Astrocyte (in vitro differentiated cells and primary cell): ENCODE measurements at regions not wholly inside any gene's neighbourhood (a gene's known extent, or its start where the extent isn't known, plus 50 kb on each side); places are given as distances from the start of the nearest gene placed in this dataset.

Experiments
- DNase-seq: peaks from one replicate; pipeline ENCODE4 v3.0.0-alpha.2; 2010; ENCODE audit warnings: low read depth
- FAIRE-seq: peaks from 2 replicates; lab custom pipeline; 2011; peaks lifted over from hg19 to GRCh38; lab: Jason Lieb, UNC
- H2AFZ ChIP-seq: 2 replicates; pipeline ENCODE4 v1.6.0; 2012; ENCODE audit warnings: low read depth, low read length, inconsistent platforms
- H3K27ac ChIP-seq: 2 replicates; pipeline ENCODE4 v1.5.1; 2011; ENCODE audit warnings: low read depth, low read length, inconsistent platforms
- H3K27me3 ChIP-seq: 2 replicates; pipeline ENCODE4 v1.6.0; 2011; ENCODE audit warnings: low read length, inconsistent platforms; ENCODE audit not compliant: insufficient read depth
- H3K36me3 ChIP-seq: 2 replicates; pipeline ENCODE4 v1.5.1; 2011; ENCODE audit warnings: low read length, inconsistent platforms; ENCODE audit not compliant: insufficient read depth
- H3K4me1 ChIP-seq: 2 replicates; pipeline ENCODE4 v1.5.1; 2011; ENCODE audit warnings: low read length, inconsistent platforms; ENCODE audit not compliant: insufficient read depth
- H3K4me2 ChIP-seq: 2 replicates; pipeline ENCODE4 v1.6.0; 2012; ENCODE audit warnings: low read length, inconsistent platforms
- H3K4me3 ChIP-seq: 2 replicates; pipeline ENCODE4 v1.5.1; 2011; ENCODE audit warnings: low read depth, mild to moderate bottlenecking, low read length, inconsistent platforms; ENCODE audit not compliant: insufficient read depth
- H3K79me2 ChIP-seq: 2 replicates; pipeline ENCODE4 v1.6.0; 2012; ENCODE audit warnings: mild to moderate bottlenecking, low read length, inconsistent platforms; ENCODE audit not compliant: insufficient read depth
- H3K9ac ChIP-seq: 2 replicates; pipeline ENCODE4 v1.6.0; 2012; ENCODE audit warnings: mild to moderate bottlenecking, low read length, inconsistent platforms
- H3K9me3 ChIP-seq: 2 replicates; pipeline ENCODE4 v1.5.1; 2012; ENCODE audit warnings: low read depth, mild to moderate bottlenecking, low read length, inconsistent platforms; ENCODE audit not compliant: insufficient read depth
- H4K20me1 ChIP-seq: 2 replicates; pipeline ENCODE4 v1.6.0; 2012; ENCODE audit warnings: low read length, inconsistent platforms; ENCODE audit not compliant: insufficient read depth
- H3K27ac Mint-ChIP-seq: one replicate; pipeline ENCODE4 v1.8.0; 2021; ENCODE audit warnings: mild to moderate bottlenecking, mixed read lengths; ENCODE audit not compliant: unreplicated experiment
- H3K27me3 Mint-ChIP-seq: one replicate; pipeline ENCODE4 v1.8.0; 2021; ENCODE audit warnings: low read depth, mixed read lengths; ENCODE audit not compliant: unreplicated experiment
- H3K36me3 Mint-ChIP-seq: one replicate; pipeline ENCODE4 v1.8.0; 2021; ENCODE audit warnings: low read depth, mixed read lengths; ENCODE audit not compliant: unreplicated experiment
- H3K4me1 Mint-ChIP-seq: one replicate; pipeline ENCODE4 v1.8.0; 2021; ENCODE audit warnings: low read depth, mixed read lengths; ENCODE audit not compliant: unreplicated experiment
- H3K4me3 Mint-ChIP-seq: one replicate; pipeline ENCODE4 v1.8.0; 2021; ENCODE audit warnings: mild to moderate bottlenecking, moderate library complexity, mixed read lengths; ENCODE audit not compliant: unreplicated experiment
- H3K9me3 Mint-ChIP-seq: one replicate; pipeline ENCODE4 v1.8.0; 2021; ENCODE audit warnings: mild to moderate bottlenecking, mixed read lengths; ENCODE audit not compliant: unreplicated experiment
- EZH2 ChIP-seq: IDR thresholded peaks from 2 replicates; pipeline ENCODE4 v1.6.1; 2012; ENCODE audit warnings: mild to moderate bottlenecking, low read length, inconsistent platforms; ENCODE audit not compliant: insufficient read depth
- TF ChIP-seq, protein P1 (sequence below): IDR thresholded peaks from 2 replicates; pipeline ENCODE4 v1.5.1; 2011; ENCODE audit warnings: low read depth, mild to moderate bottlenecking, inconsistent platforms, low read length, moderate library complexity; ENCODE audit not compliant: insufficient read depth

DNA sequence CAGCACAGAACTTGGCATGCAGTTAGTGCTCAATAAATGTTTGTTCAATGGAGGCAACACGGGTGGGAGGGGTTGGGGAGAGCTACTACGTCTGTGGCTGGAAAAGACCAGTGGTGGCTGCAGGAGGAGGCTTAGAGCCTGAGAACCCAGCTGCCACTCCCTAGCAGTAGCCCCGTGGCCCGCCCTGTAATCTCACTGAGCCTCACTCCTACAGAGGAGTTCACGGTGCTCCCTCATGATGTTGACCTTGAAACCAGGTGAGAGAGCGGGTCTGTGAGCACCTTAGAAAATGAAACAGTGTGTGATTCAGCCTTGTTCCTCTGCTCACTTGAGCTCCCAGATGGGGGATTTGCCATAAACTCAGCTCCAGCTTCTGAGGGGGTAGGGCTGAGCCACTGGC, 299.6 kb downstream of the NPHP4 start:
- Histone ChIP-seq H3K9me3 (no peaks in the 10 kb centered on the region), H3K4me1 (no peaks in the 10 kb centered on the region), H3K79me2 (no peaks in the 10 kb centered on the region), H3K4me2 (no peak overlapping the region), H3K36me3 (no peaks in the 10 kb centered on the region), H3K9ac (no peak overlapping the region), H3K4me3 (no peak overlapping the region), H3K27ac (no peak overlapping the region), H3K27me3 (no peaks in the 10 kb centered on the region), H4K20me1 (no peaks in the 10 kb centered on the region), H2AFZ (no peak overlapping the region)
- Mint-ChIP-seq H3K27ac (no peak overlapping the region), H3K9me3 (no peaks in the 10 kb centered on the region), H3K36me3 (no peaks in the 10 kb centered on the region), H3K4me1 (no peaks in the 10 kb centered on the region), H3K27me3 (peaks cover 41% of the 10 kb centered on the region), H3K4me3 (no peak overlapping the region)
- FAIRE-seq (no peak), DNase-seq (no peak)
- TF ChIP-seq, protein P1, sequence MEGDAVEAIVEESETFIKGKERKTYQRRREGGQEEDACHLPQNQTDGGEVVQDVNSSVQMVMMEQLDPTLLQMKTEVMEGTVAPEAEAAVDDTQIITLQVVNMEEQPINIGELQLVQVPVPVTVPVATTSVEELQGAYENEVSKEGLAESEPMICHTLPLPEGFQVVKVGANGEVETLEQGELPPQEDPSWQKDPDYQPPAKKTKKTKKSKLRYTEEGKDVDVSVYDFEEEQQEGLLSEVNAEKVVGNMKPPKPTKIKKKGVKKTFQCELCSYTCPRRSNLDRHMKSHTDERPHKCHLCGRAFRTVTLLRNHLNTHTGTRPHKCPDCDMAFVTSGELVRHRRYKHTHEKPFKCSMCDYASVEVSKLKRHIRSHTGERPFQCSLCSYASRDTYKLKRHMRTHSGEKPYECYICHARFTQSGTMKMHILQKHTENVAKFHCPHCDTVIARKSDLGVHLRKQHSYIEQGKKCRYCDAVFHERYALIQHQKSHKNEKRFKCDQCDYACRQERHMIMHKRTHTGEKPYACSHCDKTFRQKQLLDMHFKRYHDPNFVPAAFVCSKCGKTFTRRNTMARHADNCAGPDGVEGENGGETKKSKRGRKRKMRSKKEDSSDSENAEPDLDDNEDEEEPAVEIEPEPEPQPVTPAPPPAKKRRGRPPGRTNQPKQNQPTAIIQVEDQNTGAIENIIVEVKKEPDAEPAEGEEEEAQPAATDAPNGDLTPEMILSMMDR, result no peak
- no peak for TF ChIP-seq EZH2

DNA sequence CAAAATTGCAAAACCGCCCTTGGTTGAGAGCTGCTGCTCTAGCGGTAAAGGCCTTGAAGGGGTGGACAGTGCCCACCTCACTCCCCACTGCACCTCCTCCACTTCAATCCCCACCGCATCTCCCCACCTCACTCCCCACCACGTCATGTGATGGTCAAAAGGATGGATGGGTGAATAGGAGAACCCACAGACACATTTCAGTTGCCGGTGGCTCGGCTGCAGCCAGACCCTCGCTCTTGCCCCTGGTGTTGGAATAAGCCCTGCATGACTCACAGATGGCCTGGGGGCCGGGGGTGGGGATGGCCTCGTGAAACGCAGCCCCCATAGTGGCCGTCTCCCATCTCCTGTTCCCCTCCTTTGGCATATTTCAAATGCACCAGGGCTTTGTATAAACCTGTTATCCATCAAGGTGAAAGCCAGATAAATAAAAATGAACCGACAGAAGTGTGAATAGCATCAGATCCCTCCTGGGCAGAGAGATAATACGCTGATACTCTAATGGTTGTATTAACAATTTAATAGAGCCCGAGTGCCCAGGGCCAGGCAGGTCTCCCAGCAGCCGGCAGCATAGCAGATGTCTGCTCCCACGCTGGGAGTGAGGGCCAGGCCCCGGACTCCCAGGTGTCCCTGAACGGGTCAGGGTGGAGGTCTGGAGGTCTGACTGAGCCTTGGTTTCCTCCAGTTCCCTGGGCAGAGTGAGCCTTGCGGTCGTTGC, 300.3 kb downstream of the NPHP4 start:
- Mint-ChIP-seq H3K36me3 (no peaks in the 10 kb centered on the region), H3K27ac (peak overlapping the region; percentile 16), H3K4me1 (no peaks in the 10 kb centered on the region), H3K9me3 (no peaks in the 10 kb centered on the region), H3K4me3 (no peak overlapping the region), H3K27me3 (peaks cover 40% of the 10 kb centered on the region)
- Histone ChIP-seq H4K20me1 (no peaks in the 10 kb centered on the region), H3K9ac (no peak overlapping the region), H3K4me2 (no peak overlapping the region), H3K27me3 (no peaks in the 10 kb centered on the region), H3K4me1 (no peaks in the 10 kb centered on the region), H3K36me3 (no peaks in the 10 kb centered on the region), H3K9me3 (peaks cover 3% of the 10 kb centered on the region), H3K4me3 (no peak overlapping the region), H2AFZ (no peak overlapping the region), H3K27ac (no peak overlapping the region), H3K79me2 (no peaks in the 10 kb centered on the region)
- no peak for TF ChIP-seq EZH2
- TF ChIP-seq, protein P1, result no peak
- DNase-seq, result no peak
- no peak for FAIRE-seq

DNA sequence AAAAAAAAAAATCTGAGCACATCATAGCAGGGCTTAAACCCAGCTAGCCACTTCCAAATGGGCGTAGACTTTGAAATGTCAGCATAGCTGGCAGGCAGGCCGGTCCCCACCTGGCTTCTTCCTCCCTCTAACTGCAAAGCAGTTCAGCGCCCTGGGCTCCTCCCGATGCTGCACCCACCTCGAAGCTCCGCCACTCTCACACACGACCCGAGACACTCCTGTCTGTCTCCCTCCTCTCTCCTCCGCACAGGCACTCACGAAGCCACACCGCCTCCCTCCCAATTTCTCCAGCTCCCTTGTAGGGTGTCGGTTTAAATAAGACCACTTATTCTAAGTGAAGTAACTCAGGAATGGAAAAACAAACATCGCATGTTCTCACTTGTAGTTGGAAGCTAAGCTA, 301.3 kb downstream of the NPHP4 start:
- Mint-ChIP-seq H3K4me3 (no peak overlapping the region), H3K9me3 (no peaks in the 10 kb centered on the region), H3K27ac (no peak overlapping the region), H3K27me3 (peaks cover 42% of the 10 kb centered on the region), H3K4me1 (no peaks in the 10 kb centered on the region), H3K36me3 (no peaks in the 10 kb centered on the region)
- no peak overlapping the region for H3K9ac ChIP-seq
- peaks cover 3% of the 10 kb centered on the region for H3K9me3 ChIP-seq
- FAIRE-seq (no peak), DNase-seq (no peak)
- no peak for TF ChIP-seq EZH2
- TF ChIP-seq, protein P1, result no peak
- no peak overlapping the region for H3K4me2 ChIP-seq
- H3K36me3 ChIP-seq, result no peaks in the 10 kb centered on the region
- H2AFZ ChIP-seq, result no peak overlapping the region
- H3K4me1 ChIP-seq, result no peaks in the 10 kb centered on the region
- no peak overlapping the region for H3K4me3 ChIP-seq
- no peaks in the 10 kb centered on the region for H4K20me1 ChIP-seq
- no peaks in the 10 kb centered on the region for H3K27me3 ChIP-seq
- H3K27ac ChIP-seq, result no peak overlapping the region
- H3K79me2 ChIP-seq, result no peaks in the 10 kb centered on the region
